Smooth muscle cell (in vitro differentiated cells): ENCODE measurements at regions not wholly inside any gene's neighbourhood (a gene's known extent, or its start where the extent isn't known, plus 50 kb on each side); places are given as distances from the start of the nearest gene placed in this dataset.

Source experiments
- DNase-seq: peaks from one replicate; lab custom pipeline; 2025; ENCODE audit not compliant: unreplicated experiment; lab: John Stamatoyannopoulos, UW
- H2AFZ ChIP-seq: fragments of 200-600 bp; sonication (generic); 2 replicates; pipeline ENCODE4 v1.6.0; 2016; ENCODE audit warnings: antibody characterized with exemption, low read depth, mild to moderate bottlenecking
- H3F3A ChIP-seq: fragments of 200-600 bp; sonication (generic); 2 replicates; pipeline ENCODE4 v1.6.0; 2017; ENCODE audit warnings: antibody characterized with exemption, low read depth
- H3K27ac ChIP-seq: fragments of 200-600 bp; sonication (generic); 2 replicates; pipeline ENCODE4 v1.5.1; 2016; ENCODE audit warnings: low read depth, mild to moderate bottlenecking
- H3K27me3 ChIP-seq: fragments of 200-600 bp; sonication (generic); 2 replicates; pipeline ENCODE4 v1.6.1; 2016; ENCODE audit warnings: low read depth, mild to moderate bottlenecking
- H3K36me3 ChIP-seq: fragments of 200-600 bp; sonication (generic); 2 replicates; pipeline ENCODE4 v1.5.1; 2016; ENCODE audit warnings: low read depth
- H3K4me1 ChIP-seq: fragments of 200-600 bp; sonication (generic); 2 replicates; pipeline ENCODE4 v1.5.1; 2016; ENCODE audit warnings: low read depth
- H3K4me2 ChIP-seq: fragments of 200-600 bp; sonication (generic); 2 replicates; pipeline ENCODE4 v1.6.0; 2016; ENCODE audit warnings: mild to moderate bottlenecking
- H3K4me3 ChIP-seq: fragments of 200-600 bp; sonication (generic); 2 replicates; pipeline ENCODE4 v1.5.1; 2016; ENCODE audit warnings: mild to moderate bottlenecking
- H3K79me2 ChIP-seq: fragments of 200-600 bp; sonication (generic); 2 replicates; pipeline ENCODE4 v1.6.0; 2016; ENCODE audit warnings: low read depth, mild to moderate bottlenecking
- H3K9ac ChIP-seq: fragments of 200-600 bp; sonication (generic); 2 replicates; pipeline ENCODE4 v1.6.0; 2016; ENCODE audit warnings: low read depth
- H3K9me3 ChIP-seq: fragments of 200-600 bp; sonication (generic); replicated peaks from 2 replicates; pipeline ENCODE4 v1.5.1; 2016; ENCODE audit warnings: low read depth
- H4K20me1 ChIP-seq: fragments of 200-600 bp; sonication (generic); 2 replicates; pipeline ENCODE4 v1.6.0; 2016; ENCODE audit warnings: low read depth
- CTCF ChIP-seq: fragments of 200-600 bp; sonication (generic); IDR thresholded peaks from 2 replicates; pipeline ENCODE4 v1.5.1; 2017; ENCODE audit warnings: borderline replicate concordance, mild to moderate bottlenecking, antibody characterized with exemption; ENCODE audit not compliant: insufficient read depth, poor library complexity, severe bottlenecking
- WGBS: methylation state at CpG from one replicate; pipeline ENCODE4 v1.1.7; 2016; ENCODE audit warnings: low lambda C conversion rate; 5-methylcytosine and 5-hydroxymethylcytosine counted together

DNA sequence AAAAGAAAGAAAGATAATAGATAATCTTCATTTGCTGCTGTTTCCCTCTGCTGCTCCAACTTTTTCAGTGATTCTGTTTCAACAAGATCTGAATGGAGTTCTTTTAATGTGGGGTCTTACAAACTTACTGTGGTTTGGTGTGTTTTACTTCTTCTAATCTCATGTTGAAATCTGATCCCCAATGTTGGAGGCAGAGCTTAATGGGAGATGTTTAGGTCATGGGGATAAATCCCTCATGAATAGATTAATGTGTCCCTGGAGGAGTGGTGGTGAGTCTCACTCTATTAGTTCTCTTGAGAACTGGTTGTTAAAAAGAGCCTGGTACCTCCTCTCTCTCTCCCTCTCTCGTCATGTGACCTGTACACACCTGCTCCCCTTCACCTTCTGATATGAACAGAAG is 442.4 kb downstream of the EPHA4 start:
- H3K4me2 ChIP-seq, result no peak overlapping the region
- no peaks in the 10 kb centered on the region for H3K9me3 ChIP-seq
- no peaks in the 10 kb centered on the region for H3K36me3 ChIP-seq
- no peaks in the 10 kb centered on the region for H4K20me1 ChIP-seq
- peaks cover 2% of the 10 kb centered on the region for H3K4me1 ChIP-seq
- H2AFZ ChIP-seq, result no peak overlapping the region
- 89% methylated on average over 1 of the region's 1 CpG for WGBS
- H3K9ac ChIP-seq, result no peak overlapping the region
- no peak for TF ChIP-seq CTCF
- H3K27ac ChIP-seq, result no peak overlapping the region
- no peaks in the 10 kb centered on the region for H3K79me2 ChIP-seq
- DNase-seq, result no peak
- H3K27me3 ChIP-seq, result peaks cover 41% of the 10 kb centered on the region
- no peaks in the 10 kb centered on the region for H3F3A ChIP-seq
- no peak overlapping the region for H3K4me3 ChIP-seq

DNA sequence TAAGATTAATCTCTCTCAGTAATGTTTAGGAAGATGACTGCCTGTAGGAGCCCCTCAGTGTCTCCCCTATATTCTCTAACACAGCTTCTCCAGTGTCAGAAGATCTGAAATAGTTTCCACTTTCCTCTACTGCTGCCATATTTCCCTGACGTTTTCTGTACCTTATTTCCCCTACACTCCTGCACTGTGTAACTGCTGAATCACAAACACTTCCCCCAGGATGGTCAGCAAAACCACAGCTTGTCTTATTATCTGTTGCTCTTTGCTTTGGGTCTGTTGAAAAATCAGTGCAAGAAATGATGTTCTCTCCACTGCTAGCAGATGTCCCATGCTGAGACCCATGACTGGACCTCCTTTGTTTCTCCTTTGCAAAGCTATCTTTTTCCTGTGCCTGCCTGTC is 441.7 kb downstream of the EPHA4 start:
- 58% methylated on average over 1 of the region's 1 CpG for whole genome bisulfite sequencing
- DNase-seq, result no peak
- no peak overlapping the region for H3K4me2 ChIP-seq
- no peak overlapping the region for H3K4me3 ChIP-seq
- no peaks in the 10 kb centered on the region for H3K79me2 ChIP-seq
- H4K20me1 ChIP-seq, result no peaks in the 10 kb centered on the region
- no peak for TF ChIP-seq CTCF
- no peaks in the 10 kb centered on the region for H3K4me1 ChIP-seq
- H3K27ac ChIP-seq, result no peak overlapping the region
- no peaks in the 10 kb centered on the region for H3K36me3 ChIP-seq
- no peaks in the 10 kb centered on the region for H3F3A ChIP-seq
- no peak overlapping the region for H3K9ac ChIP-seq
- H3K9me3 ChIP-seq, result no peaks in the 10 kb centered on the region
- H3K27me3 ChIP-seq, result peaks cover 49% of the 10 kb centered on the region
- no peak overlapping the region for H2AFZ ChIP-seq

DNA sequence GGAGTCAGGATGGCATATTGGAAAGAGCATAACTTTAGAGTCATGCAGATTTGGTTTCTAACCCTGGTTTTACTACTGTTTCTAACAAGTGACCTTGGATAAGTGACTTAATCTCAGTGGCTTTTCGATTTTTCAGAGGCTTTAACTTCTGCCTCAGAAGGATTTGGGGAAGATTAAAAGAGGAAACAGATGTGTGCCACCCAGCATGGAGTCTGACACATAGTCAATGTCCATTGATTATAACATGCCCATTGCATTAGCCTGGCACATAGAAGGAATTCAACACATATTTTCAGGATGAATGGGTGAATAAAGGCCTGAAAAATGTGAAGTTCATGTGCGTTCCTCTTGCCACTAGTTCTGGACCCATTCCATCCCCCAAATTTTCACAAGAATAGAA is 438.2 kb downstream of the EPHA4 start:
- no peak overlapping the region for H3K27ac ChIP-seq
- no peaks in the 10 kb centered on the region for H4K20me1 ChIP-seq
- no peak for DNase-seq
- H3K79me2 ChIP-seq, result no peaks in the 10 kb centered on the region
- WGBS, result 45% methylated on average over 2 of the region's 2 CpGs
- H3K4me1 ChIP-seq, result no peaks in the 10 kb centered on the region
- no peaks in the 10 kb centered on the region for H3K36me3 ChIP-seq
- H3K27me3 ChIP-seq, result peaks cover 71% of the 10 kb centered on the region
- no peaks in the 10 kb centered on the region for H3F3A ChIP-seq
- H3K9me3 ChIP-seq, result no peaks in the 10 kb centered on the region
- H3K4me3 ChIP-seq, result no peak overlapping the region
- TF ChIP-seq CTCF, result no peak
- no peak overlapping the region for H2AFZ ChIP-seq
- no peak overlapping the region for H3K9ac ChIP-seq
- no peak overlapping the region for H3K4me2 ChIP-seq

DNA sequence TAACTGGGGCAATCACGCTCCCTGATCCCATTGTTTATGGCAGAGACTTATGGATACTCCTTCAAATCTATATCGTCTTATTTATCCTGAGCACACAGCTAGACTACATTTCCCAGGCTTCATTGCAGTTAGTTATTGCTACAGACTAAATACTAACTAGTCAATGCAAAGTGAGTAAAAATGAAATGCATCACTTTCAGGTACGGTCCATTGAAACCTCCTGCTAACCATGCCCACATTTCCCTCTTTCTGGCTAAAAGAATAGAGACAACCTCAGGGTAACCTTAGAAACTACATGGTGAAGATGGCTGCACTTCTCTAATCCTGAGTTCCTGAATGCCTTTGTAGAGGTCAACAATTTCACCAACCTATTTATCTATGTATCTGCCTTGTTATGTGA is 437.4 kb downstream of the EPHA4 start:
- TF ChIP-seq CTCF, result no peak
- 96% methylated on average over 3 of the region's 3 CpGs for WGBS

More for the DNA sequence above, 437.4 kb downstream of the EPHA4 start:
- Histone ChIP-seq H3K79me2 (no peaks in the 10 kb centered on the region), H2AFZ (no peak overlapping the region), H3F3A (no peaks in the 10 kb centered on the region), H3K4me3 (no peak overlapping the region), H3K9ac (no peak overlapping the region), H3K27me3 (peaks cover 76% of the 10 kb centered on the region), H3K9me3 (no peaks in the 10 kb centered on the region), H3K27ac (no peak overlapping the region), H3K36me3 (no peaks in the 10 kb centered on the region), H3K4me2 (no peak overlapping the region), H3K4me1 (no peaks in the 10 kb centered on the region), H4K20me1 (no peaks in the 10 kb centered on the region)
- no peak for DNase-seq
